ENCODE measurements at regions not wholly inside any gene's neighbourhood (a gene's known extent, or its start where the extent isn't known, plus 50 kb on each side); places are given as distances from the start of the nearest gene placed in this dataset.

- no peak for TF ChIP-seq FOXP2 (optimal IDR thresholded peaks at IDR 0.05; ENCODE audit: borderline replicate concordance, extremely low read depth, extremely low read length, insufficient read depth)
- TF ChIP-seq TAF1 (IDR thresholded peaks at IDR 0.05; ENCODE audit: borderline replicate concordance, insufficient read depth, low read length) = no peak
- no peak for TF ChIP-seq REST (IDR thresholded peaks at IDR 0.05; ENCODE audit: insufficient read depth in 1 of 2, low read depth in 2 of 2, low read length in 2 of 2)
- TF ChIP-seq POLR2AphosphoS5 (IDR thresholded peaks at IDR 0.05; ENCODE audit: low read depth, low read length) = no peak
- TF ChIP-seq SIN3A (IDR thresholded peaks at IDR 0.05; ENCODE audit: borderline replicate concordance, insufficient read depth, low read length) = no peak
Measured at GRCh38 chr5:105145152-105145551, 1582.6 kb upstream of the NUDT12 start.

GRCh38 chr5:105134328-105134727 is 1571.7 kb upstream of the NUDT12 start:
- no peak for TF ChIP-seq TAF1 (IDR thresholded peaks at IDR 0.05; ENCODE audit: borderline replicate concordance, insufficient read depth, low read length)
- TF ChIP-seq SIN3A (IDR thresholded peaks at IDR 0.05; ENCODE audit: borderline replicate concordance, insufficient read depth, low read length) = no peak
- no peak for TF ChIP-seq FOXP2 (optimal IDR thresholded peaks at IDR 0.05; ENCODE audit: borderline replicate concordance, extremely low read depth, extremely low read length, insufficient read depth)
- no peak for TF ChIP-seq REST (IDR thresholded peaks at IDR 0.05; ENCODE audit: insufficient read depth in 1 of 2, low read depth in 2 of 2, low read length in 2 of 2)
- no peak for TF ChIP-seq POLR2AphosphoS5 (IDR thresholded peaks at IDR 0.05; ENCODE audit: low read depth, low read length)

DNA sequence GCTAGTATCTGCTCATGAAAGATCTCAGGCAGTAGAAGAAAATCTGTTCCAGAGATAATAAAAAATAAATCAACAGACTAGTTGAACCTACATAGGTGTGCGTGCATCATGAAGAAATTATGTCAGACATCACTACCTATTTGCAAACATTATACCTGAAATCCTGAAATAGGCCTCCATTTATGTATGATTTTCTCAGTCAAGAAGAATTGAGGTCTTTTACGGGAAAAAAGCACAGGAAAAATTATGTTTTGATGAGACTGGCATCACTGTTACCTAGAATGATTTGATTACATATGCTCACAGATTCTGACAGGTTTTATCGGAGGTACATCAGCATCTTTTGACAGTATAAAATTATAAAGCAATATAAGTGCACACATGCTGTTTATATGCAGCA is 1570.5 kb upstream of the NUDT12 start:
- TF ChIP-seq FOXP2 (optimal IDR thresholded peaks at IDR 0.05; ENCODE audit: borderline replicate concordance, extremely low read depth, extremely low read length, insufficient read depth) (no peak), SIN3A (IDR thresholded peaks at IDR 0.05; ENCODE audit: borderline replicate concordance, insufficient read depth, low read length) (no peak), TAF1 (IDR thresholded peaks at IDR 0.05; ENCODE audit: borderline replicate concordance, insufficient read depth, low read length) (no peak), REST (IDR thresholded peaks at IDR 0.05; ENCODE audit: insufficient read depth in 1 of 2, low read depth in 2 of 2, low read length in 2 of 2) (no peak), POLR2AphosphoS5 (IDR thresholded peaks at IDR 0.05; ENCODE audit: low read depth, low read length) (no peak)

GRCh38 chr5:105132581-105132980 is 1570.0 kb upstream of the NUDT12 start:
- TF ChIP-seq POLR2AphosphoS5 (IDR thresholded peaks at IDR 0.05; ENCODE audit: low read depth, low read length) (no peak), TAF1 (IDR thresholded peaks at IDR 0.05; ENCODE audit: borderline replicate concordance, insufficient read depth, low read length) (no peak), REST (IDR thresholded peaks at IDR 0.05; ENCODE audit: insufficient read depth in 1 of 2, low read depth in 2 of 2, low read length in 2 of 2) (no peak), FOXP2 (optimal IDR thresholded peaks at IDR 0.05; ENCODE audit: borderline replicate concordance, extremely low read depth, extremely low read length, insufficient read depth) (no peak), SIN3A (IDR thresholded peaks at IDR 0.05; ENCODE audit: borderline replicate concordance, insufficient read depth, low read length) (no peak)

DNA sequence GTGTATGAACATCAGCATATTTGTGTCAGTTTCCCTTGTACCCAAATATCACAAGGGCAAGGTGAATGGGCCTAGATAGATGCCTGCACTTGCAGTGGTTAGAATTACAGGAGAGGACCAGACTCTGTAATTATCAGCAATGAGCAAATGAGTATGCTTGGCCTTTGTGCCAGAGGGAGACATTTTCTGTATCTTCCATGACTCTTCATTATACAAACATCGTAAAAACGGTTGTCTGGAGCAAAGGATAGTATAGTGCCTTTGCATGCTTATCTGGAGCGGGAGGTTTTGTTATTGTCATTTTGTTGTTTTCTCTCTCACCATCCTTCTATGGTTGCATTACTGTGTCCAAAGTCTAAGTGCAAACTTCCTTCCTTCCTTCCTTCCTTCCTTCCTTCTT is 1568.5 kb upstream of the NUDT12 start:
- no peak for TF ChIP-seq REST (IDR thresholded peaks at IDR 0.05; ENCODE audit: insufficient read depth in 1 of 2, low read depth in 2 of 2, low read length in 2 of 2)
- no peak for TF ChIP-seq FOXP2 (optimal IDR thresholded peaks at IDR 0.05; ENCODE audit: borderline replicate concordance, extremely low read depth, extremely low read length, insufficient read depth)
- no peak for TF ChIP-seq POLR2AphosphoS5 (IDR thresholded peaks at IDR 0.05; ENCODE audit: low read depth, low read length)
- no peak for TF ChIP-seq SIN3A (IDR thresholded peaks at IDR 0.05; ENCODE audit: borderline replicate concordance, insufficient read depth, low read length)
- TF ChIP-seq TAF1 (IDR thresholded peaks at IDR 0.05; ENCODE audit: borderline replicate concordance, insufficient read depth, low read length) = no peak

Data from PFSK-1 (cell line).